HFFc6 (cell line): ENCODE measurements at regions not wholly inside any gene's neighbourhood (a gene's known extent, or its start where the extent isn't known, plus 50 kb on each side); places are given as distances from the start of the nearest gene placed in this dataset.

Source experiments
- DNase-seq: peaks from one replicate; pipeline ENCODE4 v3.0.0-alpha.2; 2018
- H3K27ac Mint-ChIP-seq: 2 replicates; pipeline ENCODE4 v1.8.0; 2020; ENCODE audit warnings: mild to moderate bottlenecking, mixed read lengths
- H3K27me3 Mint-ChIP-seq: 2 replicates; pipeline ENCODE4 v1.8.0; 2021; ENCODE audit warnings: mild to moderate bottlenecking, moderate library complexity, mixed read lengths; ENCODE audit not compliant: insufficient read depth
- H3K36me3 Mint-ChIP-seq: 2 replicates; pipeline ENCODE4 v1.8.0; 2021; ENCODE audit warnings: low read depth, mixed read lengths
- H3K4me1 Mint-ChIP-seq: 2 replicates; pipeline ENCODE4 v1.8.0; 2020; ENCODE audit warnings: low read depth, mixed read lengths
- H3K4me3 Mint-ChIP-seq: 2 replicates; pipeline ENCODE4 v1.8.0; 2020; ENCODE audit warnings: mild to moderate bottlenecking, moderate library complexity, mixed read lengths
- H3K9me3 Mint-ChIP-seq: 2 replicates; pipeline ENCODE4 v1.8.0; 2020; ENCODE audit warnings: mild to moderate bottlenecking, mixed read lengths
- TF ChIP-seq, protein P1 (sequence below): fragments of 200-600 bp; sonication (generic); IDR thresholded peaks from 2 replicates; pipeline ENCODE4 v1.5.0; 2021; ENCODE audit warnings: antibody characterized with exemption, mild to moderate bottlenecking

DNA sequence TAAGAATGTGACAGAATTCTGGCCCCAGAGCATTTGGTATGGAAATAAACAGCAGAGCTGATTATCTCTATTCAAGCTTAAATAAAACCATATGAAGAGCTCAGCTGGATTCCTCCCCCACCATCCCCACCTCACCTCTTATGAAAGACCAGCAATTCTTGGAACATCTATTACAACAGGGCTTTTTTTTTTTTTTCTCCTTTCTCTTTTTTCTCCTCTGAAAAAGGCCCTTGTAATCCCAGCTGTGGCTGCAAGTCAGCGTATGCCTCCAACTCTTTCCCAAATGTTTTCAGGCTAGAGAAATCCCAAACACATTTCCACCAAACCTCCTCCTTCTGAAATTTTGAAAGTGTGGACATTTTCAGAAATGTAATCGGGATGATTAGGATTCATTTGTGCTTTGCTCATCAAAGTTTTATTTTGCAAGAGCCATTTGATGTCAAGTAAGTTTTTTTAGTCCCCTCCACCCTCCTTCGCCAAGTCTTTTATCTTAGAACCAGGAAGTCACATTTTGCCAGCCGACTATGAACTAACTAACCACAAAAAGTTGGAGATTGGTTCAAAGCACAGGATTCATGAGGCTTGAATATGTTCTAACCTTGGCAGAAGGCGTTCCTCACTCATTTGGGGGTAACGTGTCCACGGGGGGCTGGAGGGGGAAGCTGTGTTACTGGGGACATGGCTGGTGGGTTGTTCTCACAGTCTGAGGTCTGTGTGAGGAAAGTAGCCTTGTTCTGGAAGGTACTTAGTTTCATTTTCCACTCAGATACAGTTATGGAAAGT, 142.0 kb upstream of the PDZRN3 start:
- peak overlapping the region; percentile 86 for H3K4me3 Mint-ChIP-seq
- no peaks in the 10 kb centered on the region for H3K36me3 Mint-ChIP-seq
- H3K27me3 Mint-ChIP-seq, result no peaks in the 10 kb centered on the region; the same call in none of the 2 replicates
- TF ChIP-seq, protein P1, sequence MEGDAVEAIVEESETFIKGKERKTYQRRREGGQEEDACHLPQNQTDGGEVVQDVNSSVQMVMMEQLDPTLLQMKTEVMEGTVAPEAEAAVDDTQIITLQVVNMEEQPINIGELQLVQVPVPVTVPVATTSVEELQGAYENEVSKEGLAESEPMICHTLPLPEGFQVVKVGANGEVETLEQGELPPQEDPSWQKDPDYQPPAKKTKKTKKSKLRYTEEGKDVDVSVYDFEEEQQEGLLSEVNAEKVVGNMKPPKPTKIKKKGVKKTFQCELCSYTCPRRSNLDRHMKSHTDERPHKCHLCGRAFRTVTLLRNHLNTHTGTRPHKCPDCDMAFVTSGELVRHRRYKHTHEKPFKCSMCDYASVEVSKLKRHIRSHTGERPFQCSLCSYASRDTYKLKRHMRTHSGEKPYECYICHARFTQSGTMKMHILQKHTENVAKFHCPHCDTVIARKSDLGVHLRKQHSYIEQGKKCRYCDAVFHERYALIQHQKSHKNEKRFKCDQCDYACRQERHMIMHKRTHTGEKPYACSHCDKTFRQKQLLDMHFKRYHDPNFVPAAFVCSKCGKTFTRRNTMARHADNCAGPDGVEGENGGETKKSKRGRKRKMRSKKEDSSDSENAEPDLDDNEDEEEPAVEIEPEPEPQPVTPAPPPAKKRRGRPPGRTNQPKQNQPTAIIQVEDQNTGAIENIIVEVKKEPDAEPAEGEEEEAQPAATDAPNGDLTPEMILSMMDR, result no peak
- no peaks in the 10 kb centered on the region for H3K9me3 Mint-ChIP-seq
- H3K27ac Mint-ChIP-seq, result peak overlapping the region; percentile 91
- DNase-seq, result peak; percentile 51
- H3K4me1 Mint-ChIP-seq, result peaks cover 49% of the 10 kb centered on the region

DNA sequence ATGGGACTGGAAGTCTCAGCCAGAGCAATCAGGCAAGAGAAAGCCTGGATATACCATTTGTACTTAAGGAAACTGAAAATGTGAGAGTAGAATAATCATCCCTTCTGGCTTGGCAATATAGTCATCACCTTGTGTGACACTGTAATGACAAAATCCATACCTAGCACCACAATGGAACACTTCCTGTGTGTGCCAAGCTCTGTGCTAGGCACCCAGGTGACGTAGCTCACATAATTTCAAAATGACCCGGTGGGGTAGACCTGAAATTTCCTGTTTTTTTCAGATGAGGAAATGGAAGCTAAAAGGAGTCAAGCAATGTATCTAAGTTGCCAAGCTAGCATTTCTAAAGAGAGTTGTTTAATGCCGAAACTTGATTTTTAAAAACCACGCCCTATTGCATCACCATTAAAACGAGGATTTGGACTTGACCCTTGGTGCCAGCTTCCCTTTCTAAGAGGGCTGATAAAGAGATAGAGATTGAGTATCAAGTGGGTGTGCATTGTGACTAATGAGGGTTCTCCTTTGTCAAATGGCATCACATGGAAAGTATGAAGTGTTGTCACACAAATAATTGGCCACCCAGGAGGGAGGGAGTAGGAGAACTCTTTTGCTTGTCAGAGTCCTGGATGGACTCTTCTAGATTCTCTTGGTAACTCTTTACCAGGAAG, 141.3 kb upstream of the PDZRN3 start:
- H3K4me3 Mint-ChIP-seq, result peak overlapping the region; percentile 86
- DNase-seq, result no peak
- no peaks in the 10 kb centered on the region for H3K9me3 Mint-ChIP-seq
- H3K36me3 Mint-ChIP-seq, result no peaks in the 10 kb centered on the region
- H3K4me1 Mint-ChIP-seq, result peaks cover 48% of the 10 kb centered on the region
- peak overlapping the region; percentile 91 for H3K27ac Mint-ChIP-seq
- no peaks in the 10 kb centered on the region; the same call in none of the 2 replicates for H3K27me3 Mint-ChIP-seq
- TF ChIP-seq, protein P1, result no peak

DNA sequence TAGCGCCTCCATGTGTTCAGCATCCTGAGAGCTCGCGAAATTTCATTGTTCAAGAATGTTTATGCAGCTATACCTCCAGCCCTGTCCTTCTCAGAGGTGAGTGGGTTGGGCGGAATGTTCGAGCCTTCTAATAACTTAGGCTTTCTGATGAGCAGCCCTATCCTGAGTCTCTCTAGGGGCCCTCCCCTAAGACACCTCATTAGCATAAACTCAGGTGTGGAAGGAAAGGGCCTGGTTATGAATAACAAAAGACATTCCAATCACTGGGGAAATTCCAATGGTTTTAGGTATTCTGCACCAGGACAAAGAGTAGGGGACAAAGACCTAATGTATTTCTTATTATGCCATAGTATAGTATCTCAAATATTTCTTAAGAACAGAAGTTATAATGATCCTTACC, 138.1 kb upstream of the PDZRN3 start:
- peaks cover 34% of the 10 kb centered on the region for H3K4me1 Mint-ChIP-seq
- H3K27ac Mint-ChIP-seq, result no peak overlapping the region
- no peak for DNase-seq
- no peak overlapping the region for H3K4me3 Mint-ChIP-seq
- H3K9me3 Mint-ChIP-seq, result no peaks in the 10 kb centered on the region
- TF ChIP-seq, protein P1, result no peak
- no peaks in the 10 kb centered on the region for H3K36me3 Mint-ChIP-seq
- H3K27me3 Mint-ChIP-seq, result no peaks in the 10 kb centered on the region; the same call in none of the 2 replicates

DNA sequence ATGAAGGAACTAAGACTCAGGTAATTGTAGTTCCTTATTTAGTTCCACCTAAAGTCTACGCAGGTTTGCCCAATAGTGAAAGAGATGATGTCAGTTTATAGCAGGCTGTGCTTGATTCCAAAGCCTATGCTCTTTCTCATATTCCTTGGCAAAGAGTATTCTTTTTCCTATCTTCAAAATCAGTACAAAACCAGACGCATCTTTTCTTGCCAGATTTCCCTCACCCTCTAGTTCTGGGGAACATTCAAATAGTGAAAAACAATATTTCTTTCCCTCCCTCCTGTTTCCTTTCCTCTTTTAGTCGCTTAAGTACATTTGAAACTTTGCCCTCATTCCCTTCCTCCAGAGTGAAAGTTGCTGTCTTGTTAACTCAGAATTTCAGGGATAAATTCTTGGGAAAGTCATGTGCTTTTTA, 134.6 kb upstream of the PDZRN3 start:
- no peak for DNase-seq
- H3K27ac Mint-ChIP-seq, result no peak overlapping the region
- H3K4me3 Mint-ChIP-seq, result peak overlapping the region; percentile 21; the same call in 1 of the 2 replicates
- no peaks in the 10 kb centered on the region for H3K9me3 Mint-ChIP-seq
- H3K27me3 Mint-ChIP-seq, result no peaks in the 10 kb centered on the region; the same call in 1 of the 2 replicates
- peaks cover 10% of the 10 kb centered on the region for H3K4me1 Mint-ChIP-seq
- TF ChIP-seq, protein P1, result no peak
- H3K36me3 Mint-ChIP-seq, result no peaks in the 10 kb centered on the region

DNA sequence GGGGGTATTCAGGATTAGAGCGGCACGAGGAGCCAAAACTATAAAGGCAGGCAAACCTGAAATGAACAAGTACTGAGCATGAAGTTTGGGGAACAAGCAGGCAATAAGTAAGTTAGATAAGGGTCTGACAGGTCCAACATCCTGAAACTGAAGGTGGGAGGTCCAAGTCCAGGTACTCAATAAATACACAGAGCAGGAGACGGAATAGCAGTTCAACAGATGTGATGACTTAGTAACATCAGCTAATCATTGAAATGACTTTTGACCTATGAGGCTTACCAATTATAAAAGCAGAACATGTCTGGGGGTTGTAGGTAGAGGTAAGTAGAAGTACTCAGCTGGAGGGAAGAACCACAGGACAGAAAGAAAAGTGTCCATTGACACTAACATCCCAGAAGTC, 132.8 kb upstream of the PDZRN3 start:
- TF ChIP-seq, protein P1, result no peak
- Mint-ChIP-seq H3K9me3 (no peaks in the 10 kb centered on the region), H3K36me3 (no peaks in the 10 kb centered on the region), H3K27me3 (no peaks in the 10 kb centered on the region; the same call in 1 of the 2 replicates), H3K4me3 (no peak overlapping the region), H3K27ac (no peak overlapping the region), H3K4me1 (peaks cover 10% of the 10 kb centered on the region)
- no peak for DNase-seq
